Activated T-helper 17 cell treated with anti-CD3 and anti-CD28 coated beads, Interleukin-2, amount 50 U/mL, for 72 hours (primary cell): ENCODE measurements at regions not wholly inside any gene's neighbourhood (a gene's known extent, or its start where the extent isn't known, plus 50 kb on each side); places are given as distances from the start of the nearest gene placed in this dataset.
A peak's percentile ranks its signal among the peaks of the same experiment; 100 is the strongest.

Experiments used
- ATAC-seq: fragments of 150-1000 bp; cut with Tn5 transposase; replicated peaks from 2 replicates; pipeline ENCODE4 v1.10.0; 2021; ENCODE audit warnings: mild to moderate bottlenecking, moderate library complexity
- H3K27ac Mint-ChIP-seq: one replicate; pipeline ENCODE4 v1.8.0; 2022; ENCODE audit warnings: mixed read lengths
- H3K27me3 Mint-ChIP-seq: one replicate; pipeline ENCODE4 v1.8.0; 2022; ENCODE audit warnings: mixed read lengths
- H3K36me3 Mint-ChIP-seq: one replicate; pipeline ENCODE4 v1.8.0; 2022; ENCODE audit warnings: low read depth, mild to moderate bottlenecking, mixed read lengths
- H3K4me1 Mint-ChIP-seq: one replicate; pipeline ENCODE4 v1.8.0; 2022; ENCODE audit warnings: mixed read lengths
- H3K4me3 Mint-ChIP-seq: one replicate; pipeline ENCODE4 v1.8.0; 2022; ENCODE audit warnings: mild to moderate bottlenecking, mixed read lengths
- H3K9me3 Mint-ChIP-seq: one replicate; pipeline ENCODE4 v1.8.0; 2022; ENCODE audit warnings: mixed read lengths

DNA sequence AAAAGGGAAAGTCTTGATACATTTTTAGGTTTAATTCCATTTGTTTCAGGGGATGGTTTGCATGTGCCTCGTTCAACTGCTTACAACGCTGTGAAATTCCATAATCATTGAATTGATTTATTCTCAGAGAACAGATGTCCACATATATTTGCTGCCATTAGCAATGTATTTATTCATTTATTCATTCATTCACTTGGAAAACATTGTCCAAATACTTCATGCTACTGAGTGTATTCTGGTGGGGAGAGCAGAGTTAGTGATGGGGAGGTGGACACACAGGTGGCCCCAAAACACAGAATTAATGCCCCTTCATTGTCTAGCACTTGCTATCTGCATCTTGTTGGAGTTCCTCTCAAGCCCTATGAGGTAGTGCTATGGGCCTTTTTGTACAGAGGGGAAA lies 141.2 kb upstream of the PARP11 start:
- no peak overlapping the region for H3K27ac Mint-ChIP-seq

GRCh38 chr12:4012977-4013968 lies 140.1 kb upstream of the PARP11 start:
- Mint-ChIP-seq H3K27me3 (no peaks in the 10 kb centered on the region), H3K27ac (no peak overlapping the region), H3K4me1 (no peaks in the 10 kb centered on the region), H3K36me3 (no peaks in the 10 kb centered on the region), H3K4me3 (no peak overlapping the region), H3K9me3 (no peaks in the 10 kb centered on the region)
- no peak for ATAC-seq

More for the DNA sequence above, 141.2 kb upstream of the PARP11 start:
- no peaks in the 10 kb centered on the region for H3K9me3 Mint-ChIP-seq
- no peak for ATAC-seq
- no peaks in the 10 kb centered on the region for H3K4me1 Mint-ChIP-seq
- H3K36me3 Mint-ChIP-seq: no peaks in the 10 kb centered on the region
- H3K4me3 Mint-ChIP-seq: no peak overlapping the region
- H3K27me3 Mint-ChIP-seq: no peaks in the 10 kb centered on the region

DNA sequence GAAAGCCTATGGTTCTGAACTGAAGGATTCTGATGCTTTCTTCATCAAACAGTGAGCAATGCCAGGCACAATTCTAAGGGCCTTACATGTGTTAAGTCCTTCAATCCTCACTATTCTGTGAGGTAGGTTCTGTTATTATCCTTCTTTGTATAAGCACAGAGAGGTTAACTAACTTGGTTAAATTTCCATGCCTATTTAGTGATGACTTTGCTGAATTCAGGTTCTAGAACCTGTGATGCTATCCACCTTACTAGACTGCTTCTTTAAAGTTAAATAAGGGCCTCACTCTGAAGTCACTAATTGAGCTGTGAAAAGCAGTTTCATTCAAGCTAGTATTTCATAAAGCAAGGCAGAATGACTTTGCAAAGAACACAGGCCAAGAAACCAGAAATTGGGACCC lies 138.9 kb upstream of the PARP11 start:
- Mint-ChIP-seq H3K27ac (no peak overlapping the region), H3K9me3 (no peaks in the 10 kb centered on the region), H3K4me1 (no peaks in the 10 kb centered on the region), H3K4me3 (no peak overlapping the region), H3K36me3 (no peaks in the 10 kb centered on the region), H3K27me3 (no peaks in the 10 kb centered on the region)
- no peak for ATAC-seq

DNA sequence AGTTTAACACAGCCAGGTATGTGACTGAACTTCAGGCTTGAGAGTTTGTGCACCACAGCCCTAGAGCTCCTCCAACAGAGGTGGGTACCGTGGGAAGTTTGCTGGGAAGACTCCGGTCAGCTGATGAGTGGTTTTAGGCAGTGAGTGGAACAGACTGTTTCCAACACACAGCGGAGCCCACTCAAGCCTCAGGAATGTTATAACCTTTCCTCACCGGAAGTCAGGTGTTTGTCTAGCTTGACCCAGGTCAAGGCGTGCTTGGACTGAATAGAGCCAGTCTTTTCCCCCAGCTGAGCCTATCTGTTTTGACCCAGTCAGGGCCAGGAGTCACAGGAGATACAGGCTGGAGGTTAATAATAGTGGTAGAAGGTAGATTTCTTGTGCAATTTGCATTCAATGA lies 138.4 kb upstream of the PARP11 start:
- Mint-ChIP-seq H3K4me3 (no peak overlapping the region), H3K4me1 (no peaks in the 10 kb centered on the region), H3K9me3 (no peaks in the 10 kb centered on the region), H3K27me3 (no peaks in the 10 kb centered on the region), H3K27ac (no peak overlapping the region), H3K36me3 (no peaks in the 10 kb centered on the region)
- ATAC-seq: no peak

DNA sequence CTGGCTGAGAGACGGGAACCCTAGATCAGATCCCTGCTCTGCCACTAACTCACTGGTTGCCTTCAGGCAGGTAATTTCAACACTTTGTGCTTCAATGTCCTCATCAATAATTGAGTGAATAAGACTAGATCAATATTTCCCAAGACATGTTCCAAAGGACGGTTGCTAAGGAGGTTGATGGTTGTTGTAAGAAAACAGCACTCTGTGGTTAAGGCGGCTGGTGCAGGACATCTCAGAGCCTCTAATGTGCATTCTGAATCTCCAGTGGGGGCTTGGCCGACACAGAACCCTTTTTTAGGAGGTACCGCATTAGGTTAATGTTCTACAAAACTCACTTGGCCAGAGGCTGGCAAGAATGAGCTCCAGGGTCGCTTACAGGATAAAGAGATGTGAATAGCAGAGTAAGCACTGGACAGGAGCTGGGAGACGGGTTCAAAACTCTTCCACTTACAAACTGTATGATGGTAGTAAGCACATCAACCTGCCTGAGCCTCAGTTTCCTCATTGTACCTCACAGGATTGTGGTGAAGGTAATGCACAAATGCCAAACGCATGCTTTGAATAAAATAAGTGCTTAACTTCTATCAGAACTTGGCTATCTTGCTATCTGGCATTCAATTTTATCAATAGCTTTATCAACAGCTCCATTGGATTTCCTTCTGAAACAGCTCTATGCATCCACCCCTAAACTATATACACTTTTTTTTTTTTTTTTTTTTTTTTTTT lies 136.9 kb upstream of the PARP11 start:
- Mint-ChIP-seq H3K4me1 (no peaks in the 10 kb centered on the region), H3K36me3 (no peaks in the 10 kb centered on the region), H3K9me3 (no peaks in the 10 kb centered on the region)

GRCh38 chr12:4006743-4007142 lies 133.5 kb upstream of the PARP11 start:
- H3K27me3 Mint-ChIP-seq: no peaks in the 10 kb centered on the region
- no peak for ATAC-seq
- no peak overlapping the region for H3K27ac Mint-ChIP-seq
- H3K9me3 Mint-ChIP-seq: no peaks in the 10 kb centered on the region
- H3K4me3 Mint-ChIP-seq: no peak overlapping the region
- H3K4me1 Mint-ChIP-seq: no peaks in the 10 kb centered on the region
- H3K36me3 Mint-ChIP-seq: no peaks in the 10 kb centered on the region

More for the DNA sequence above, 136.9 kb upstream of the PARP11 start:
- Mint-ChIP-seq H3K4me3 (no peak overlapping the region), H3K27ac (no peak overlapping the region), H3K27me3 (no peaks in the 10 kb centered on the region)
- no peak for ATAC-seq

GRCh38 chr12:4005851-4006430 lies 132.7 kb upstream of the PARP11 start:
- ATAC-seq: no peak

GRCh38 chr12:4003576-4003975 lies 130.4 kb upstream of the PARP11 start:
- Mint-ChIP-seq H3K4me3 (no peak overlapping the region), H3K4me1 (peaks cover 11% of the 10 kb centered on the region), H3K36me3 (no peaks in the 10 kb centered on the region), H3K27ac (no peak overlapping the region), H3K27me3 (no peaks in the 10 kb centered on the region), H3K9me3 (peaks cover 3% of the 10 kb centered on the region)
- ATAC-seq: no peak

More at GRCh38 chr12:4005851-4006430, 132.7 kb upstream of the PARP11 start:
- Mint-ChIP-seq H3K4me1 (no peaks in the 10 kb centered on the region), H3K9me3 (peaks cover under 1% of the 10 kb centered on the region), H3K4me3 (no peak overlapping the region), H3K27ac (no peak overlapping the region), H3K36me3 (no peaks in the 10 kb centered on the region), H3K27me3 (no peaks in the 10 kb centered on the region)

DNA sequence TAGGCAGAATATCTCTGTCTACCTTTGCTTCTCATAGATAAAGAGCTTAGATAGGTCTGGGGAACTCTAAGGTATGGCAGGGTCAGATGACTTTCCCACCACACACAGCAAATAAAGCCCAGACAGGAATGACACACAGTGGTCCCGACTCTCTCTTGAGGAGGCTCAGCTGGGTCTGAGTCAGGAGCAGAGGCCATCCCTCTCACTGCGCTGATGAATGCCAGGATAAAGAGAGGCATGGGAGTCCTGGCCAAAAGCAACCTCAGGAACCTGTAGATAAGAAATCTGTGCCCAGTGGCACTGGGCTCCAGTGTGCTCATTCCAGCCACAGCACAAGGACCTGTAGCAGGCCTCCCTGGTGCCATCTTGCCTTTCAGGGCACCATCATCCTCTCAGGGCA lies 129.4 kb upstream of the PARP11 start:
- H3K36me3 Mint-ChIP-seq: no peaks in the 10 kb centered on the region
- H3K27ac Mint-ChIP-seq: no peak overlapping the region
- H3K9me3 Mint-ChIP-seq: peaks cover 3% of the 10 kb centered on the region
- no peak overlapping the region for H3K4me3 Mint-ChIP-seq
- no peaks in the 10 kb centered on the region for H3K27me3 Mint-ChIP-seq
- peaks cover 16% of the 10 kb centered on the region for H3K4me1 Mint-ChIP-seq
- ATAC-seq: no peak

DNA sequence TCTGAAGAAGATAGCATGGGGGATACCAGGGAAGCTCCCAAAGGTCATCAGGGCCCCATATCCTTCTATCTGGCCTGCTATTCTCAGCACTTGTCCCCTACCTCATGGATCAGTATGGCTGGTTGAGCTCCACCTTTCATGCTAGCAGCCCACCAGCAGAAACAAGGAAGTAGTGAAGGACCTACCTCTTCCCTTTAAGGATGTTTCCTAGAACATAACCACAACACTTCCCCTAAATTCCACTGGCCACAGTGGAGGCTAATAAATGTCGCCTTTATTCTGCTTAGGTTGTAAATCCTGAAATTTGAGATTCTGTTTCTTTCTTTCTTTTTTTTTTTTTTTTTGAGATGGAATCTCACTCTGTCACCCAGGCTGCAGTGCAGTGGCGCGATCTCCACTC lies 128.6 kb upstream of the PARP11 start:
- Mint-ChIP-seq H3K27me3 (no peaks in the 10 kb centered on the region), H3K9me3 (peaks cover 3% of the 10 kb centered on the region), H3K36me3 (no peaks in the 10 kb centered on the region), H3K4me3 (no peak overlapping the region), H3K4me1 (peaks cover 16% of the 10 kb centered on the region), H3K27ac (no peak overlapping the region)
- ATAC-seq: no peak

DNA sequence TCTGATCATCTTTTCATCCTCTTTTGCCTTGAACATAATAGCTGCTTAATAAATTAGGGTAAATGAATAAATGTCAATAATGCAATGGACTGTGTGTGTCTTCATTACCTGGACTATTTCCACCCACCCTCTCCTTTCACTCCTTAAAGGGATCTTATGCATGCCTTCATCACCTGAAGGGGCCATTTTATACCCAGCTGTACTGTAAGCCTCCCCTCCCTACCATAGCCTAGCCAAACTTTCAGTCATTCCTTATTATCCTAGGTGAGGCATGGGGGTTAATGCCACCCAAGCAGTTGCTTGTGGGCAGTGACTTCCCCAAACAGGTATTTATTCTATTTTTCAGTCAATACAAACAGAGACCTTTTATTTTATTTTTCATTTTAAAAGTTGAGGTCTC lies 127.8 kb upstream of the PARP11 start:
- Mint-ChIP-seq H3K36me3 (no peaks in the 10 kb centered on the region), H3K9me3 (peaks cover 3% of the 10 kb centered on the region), H3K27ac (no peak overlapping the region), H3K4me1 (peaks cover 16% of the 10 kb centered on the region), H3K4me3 (no peak overlapping the region), H3K27me3 (no peaks in the 10 kb centered on the region)
- no peak for ATAC-seq

GRCh38 chr12:3999904-4000303 lies 126.7 kb upstream of the PARP11 start:
- Mint-ChIP-seq H3K27ac (peak overlapping the region; percentile 1), H3K9me3 (peaks cover 3% of the 10 kb centered on the region), H3K36me3 (no peaks in the 10 kb centered on the region), H3K4me3 (no peak overlapping the region), H3K27me3 (no peaks in the 10 kb centered on the region), H3K4me1 (peaks cover 16% of the 10 kb centered on the region)
- ATAC-seq: peak; percentile 29

DNA sequence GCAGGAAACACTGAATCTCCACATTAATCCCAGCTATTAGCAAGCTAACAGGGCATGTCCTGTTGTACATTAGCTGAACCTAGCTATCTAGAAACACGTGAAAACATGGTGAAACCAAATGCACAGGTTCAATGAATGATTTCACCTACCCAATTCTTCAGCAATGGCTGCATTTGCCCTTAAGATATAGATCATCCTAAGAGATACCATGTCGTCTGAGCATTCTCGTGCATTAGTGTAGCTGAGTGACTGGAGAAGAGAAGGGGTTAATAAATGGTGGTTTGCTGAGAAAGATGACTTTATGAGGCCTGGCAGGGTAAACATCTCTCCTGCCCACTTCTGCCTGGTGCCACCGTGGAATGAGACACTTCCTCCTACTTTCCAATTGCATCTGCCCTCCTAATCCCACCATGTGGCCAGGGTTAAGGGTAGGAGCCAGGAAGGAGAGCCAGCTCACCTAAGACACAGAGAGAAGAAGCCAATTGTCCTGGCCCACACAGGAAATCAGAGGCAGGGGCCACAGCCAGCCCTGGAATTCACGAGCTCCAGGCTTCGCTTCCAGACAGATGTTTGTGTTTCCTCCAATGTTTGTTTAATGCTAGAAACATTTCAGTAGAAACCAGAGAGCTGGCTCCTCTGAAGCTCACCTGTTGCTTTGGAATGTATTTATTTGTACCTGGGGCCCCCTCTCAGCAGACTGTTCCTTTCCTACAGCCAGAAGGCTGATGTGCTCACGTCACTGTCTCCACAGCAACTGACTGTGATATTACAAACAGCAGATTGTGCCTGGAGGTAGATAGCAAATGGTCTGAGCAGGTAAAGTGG lies 126.0 kb upstream of the PARP11 start:
- no peak overlapping the region for H3K4me3 Mint-ChIP-seq
- peak overlapping the region; percentile 1 for H3K27ac Mint-ChIP-seq
- no peak for ATAC-seq
- H3K9me3 Mint-ChIP-seq: peaks cover 3% of the 10 kb centered on the region
- no peaks in the 10 kb centered on the region for H3K36me3 Mint-ChIP-seq
- no peaks in the 10 kb centered on the region for H3K27me3 Mint-ChIP-seq
- peaks cover 16% of the 10 kb centered on the region for H3K4me1 Mint-ChIP-seq

GRCh38 chr12:3998397-3998796 lies 125.2 kb upstream of the PARP11 start:
- no peaks in the 10 kb centered on the region for H3K36me3 Mint-ChIP-seq
- peaks cover 3% of the 10 kb centered on the region for H3K9me3 Mint-ChIP-seq
- no peak overlapping the region for H3K27ac Mint-ChIP-seq
- peaks cover 16% of the 10 kb centered on the region for H3K4me1 Mint-ChIP-seq
- peak; percentile 63 for ATAC-seq
- H3K4me3 Mint-ChIP-seq: no peak overlapping the region
- H3K27me3 Mint-ChIP-seq: no peaks in the 10 kb centered on the region
